ENCODE measurements at regions not wholly inside any gene's neighbourhood (a gene's known extent, or its start where the extent isn't known, plus 50 kb on each side); places are given as distances from the start of the nearest gene placed in this dataset.
"Not testable (repeated sequence)": the region's sequence is repeated elsewhere in the genome, so short reads cannot be mapped to it uniquely, and the experiment has no call there.

- TF ChIP-seq, protein P1, sequence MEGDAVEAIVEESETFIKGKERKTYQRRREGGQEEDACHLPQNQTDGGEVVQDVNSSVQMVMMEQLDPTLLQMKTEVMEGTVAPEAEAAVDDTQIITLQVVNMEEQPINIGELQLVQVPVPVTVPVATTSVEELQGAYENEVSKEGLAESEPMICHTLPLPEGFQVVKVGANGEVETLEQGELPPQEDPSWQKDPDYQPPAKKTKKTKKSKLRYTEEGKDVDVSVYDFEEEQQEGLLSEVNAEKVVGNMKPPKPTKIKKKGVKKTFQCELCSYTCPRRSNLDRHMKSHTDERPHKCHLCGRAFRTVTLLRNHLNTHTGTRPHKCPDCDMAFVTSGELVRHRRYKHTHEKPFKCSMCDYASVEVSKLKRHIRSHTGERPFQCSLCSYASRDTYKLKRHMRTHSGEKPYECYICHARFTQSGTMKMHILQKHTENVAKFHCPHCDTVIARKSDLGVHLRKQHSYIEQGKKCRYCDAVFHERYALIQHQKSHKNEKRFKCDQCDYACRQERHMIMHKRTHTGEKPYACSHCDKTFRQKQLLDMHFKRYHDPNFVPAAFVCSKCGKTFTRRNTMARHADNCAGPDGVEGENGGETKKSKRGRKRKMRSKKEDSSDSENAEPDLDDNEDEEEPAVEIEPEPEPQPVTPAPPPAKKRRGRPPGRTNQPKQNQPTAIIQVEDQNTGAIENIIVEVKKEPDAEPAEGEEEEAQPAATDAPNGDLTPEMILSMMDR (IDR thresholded peaks at IDR 0.05; ENCODE audit: extremely low read depth in 1 of 2, insufficient read depth in 1 of 2, low read depth in 1 of 2, low read length in 2 of 2): not testable (repeated sequence)
- not testable (repeated sequence) for TF ChIP-seq POLR2A (IDR thresholded peaks at IDR 0.05; ENCODE audit: low read depth, low read length); EZH2 (IDR thresholded peaks at IDR 0.05; ENCODE audit: borderline replicate concordance, low read depth, low read length, severe bottlenecking); FOS (IDR thresholded peaks at IDR 0.05; ENCODE audit: borderline replicate concordance, insufficient read depth, low read length); POLR2AphosphoS5 (IDR thresholded peaks at IDR 0.05; ENCODE audit: insufficient read depth, low read depth, low read length); GATA2 (IDR thresholded peaks at IDR 0.05; ENCODE audit: insufficient read depth, insufficient read length, low read depth, low read length); JUN (IDR thresholded peaks at IDR 0.05; ENCODE audit: borderline replicate concordance, insufficient read depth, insufficient read length, low read depth); MAX (IDR thresholded peaks at IDR 0.05; ENCODE audit: insufficient read depth, insufficient read length)
Measured at GRCh38 chr3:182431972-182432371, 361.3 kb upstream of the ATP11B start.
